Chondrocyte (in vitro differentiated cells): ENCODE measurements at regions not wholly inside any gene's neighbourhood (a gene's known extent, or its start where the extent isn't known, plus 50 kb on each side); places are given as distances from the start of the nearest gene placed in this dataset.

Experiments used
- DNase-seq: peaks from one replicate; pipeline ENCODE4 v3.0.0; 2021; ENCODE audit warnings: mixed read lengths, low spot score
- H3K27ac Mint-ChIP-seq: one replicate; pipeline ENCODE4 v1.8.0; 2021; ENCODE audit warnings: mild to moderate bottlenecking, moderate library complexity, mixed read lengths; ENCODE audit not compliant: unreplicated experiment
- H3K27me3 Mint-ChIP-seq: 2 replicates; pipeline ENCODE4 v1.8.0; 2021; ENCODE audit warnings: low read depth, mixed read lengths
- H3K36me3 Mint-ChIP-seq: 2 replicates; pipeline ENCODE4 v1.8.0; 2021; ENCODE audit warnings: low read depth, mixed read lengths
- H3K4me1 Mint-ChIP-seq: 2 replicates; pipeline ENCODE4 v1.8.0; 2021; ENCODE audit warnings: low read depth, mild to moderate bottlenecking, mixed read lengths
- H3K4me3 Mint-ChIP-seq: one replicate; pipeline ENCODE4 v1.8.0; 2021; ENCODE audit warnings: mild to moderate bottlenecking, moderate library complexity, mixed read lengths; ENCODE audit not compliant: unreplicated experiment
- H3K9me3 Mint-ChIP-seq: 2 replicates; pipeline ENCODE4 v1.8.0; 2021; ENCODE audit warnings: low read depth, mixed read lengths
- CTCF ChIP-seq: fragments of 200-600 bp; sonication (generic); IDR thresholded peaks from 2 replicates; pipeline ENCODE4 v1.5.0; 2021; ENCODE audit warnings: antibody characterized with exemption, mild to moderate bottlenecking, moderate library complexity

- no peak for DNase-seq
- H3K27ac Mint-ChIP-seq, result no peak overlapping the region
- no peaks in the 10 kb centered on the region for H3K27me3 Mint-ChIP-seq
- TF ChIP-seq CTCF, result no peak
- no peaks in the 10 kb centered on the region for H3K9me3 Mint-ChIP-seq
- H3K36me3 Mint-ChIP-seq, result no peaks in the 10 kb centered on the region
- H3K4me1 Mint-ChIP-seq, result peaks cover 12% of the 10 kb centered on the region
- no peak overlapping the region for H3K4me3 Mint-ChIP-seq
These were observed 174.5 kb upstream of the PPP2R2D start for GRCh38 chr10:131726076-131726880.

DNA sequence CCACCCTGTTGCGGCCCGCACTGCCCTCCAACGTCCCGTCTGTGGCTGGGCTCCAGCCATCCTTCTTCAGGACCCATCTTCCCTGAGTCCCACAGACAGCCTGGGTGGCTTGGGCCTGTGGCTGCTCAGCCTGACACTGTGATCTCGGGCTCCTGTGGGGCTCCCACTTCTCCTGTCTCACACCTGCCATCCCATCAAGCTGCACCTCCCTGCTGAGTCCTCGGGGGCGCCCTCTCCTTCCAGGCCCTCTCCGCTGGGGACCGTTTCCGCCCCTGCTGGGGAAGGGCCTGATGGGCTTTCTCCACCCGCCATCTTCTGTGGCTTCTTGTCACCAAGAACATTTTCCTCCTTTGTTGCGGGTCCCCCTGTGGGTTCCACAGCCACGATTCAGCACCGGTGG lies 173.8 kb upstream of the PPP2R2D start:
- H3K4me3 Mint-ChIP-seq, result no peak overlapping the region
- no peak overlapping the region for H3K27ac Mint-ChIP-seq
- H3K9me3 Mint-ChIP-seq, result no peaks in the 10 kb centered on the region
- no peak for DNase-seq
- no peaks in the 10 kb centered on the region for H3K36me3 Mint-ChIP-seq
- H3K4me1 Mint-ChIP-seq, result peaks cover 12% of the 10 kb centered on the region
- no peak for TF ChIP-seq CTCF
- H3K27me3 Mint-ChIP-seq, result no peaks in the 10 kb centered on the region

DNA sequence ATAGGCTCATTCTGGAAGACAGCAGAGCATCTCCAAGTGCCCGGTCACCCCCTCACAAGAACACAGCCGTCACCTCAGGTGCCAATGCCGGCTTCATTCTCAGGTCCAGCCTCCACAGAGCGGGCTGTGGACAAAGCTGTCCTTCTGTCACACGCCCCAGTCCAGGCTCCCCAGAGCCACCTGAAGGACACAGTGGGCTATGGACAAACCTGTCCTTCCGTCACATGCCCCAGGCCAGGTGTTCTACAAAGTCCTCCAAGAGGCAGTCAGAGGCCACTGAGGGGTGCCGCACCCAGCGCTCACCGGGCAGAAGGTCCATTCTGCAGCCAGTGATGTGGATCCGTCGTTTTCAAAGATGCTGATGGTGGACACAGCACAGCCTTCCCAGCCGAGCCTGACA lies 173.2 kb upstream of the PPP2R2D start:
- H3K4me1 Mint-ChIP-seq, result peaks cover 12% of the 10 kb centered on the region
- no peak for TF ChIP-seq CTCF
- no peak overlapping the region for H3K4me3 Mint-ChIP-seq
- H3K9me3 Mint-ChIP-seq, result peaks cover 4% of the 10 kb centered on the region
- no peaks in the 10 kb centered on the region for H3K36me3 Mint-ChIP-seq
- H3K27ac Mint-ChIP-seq, result no peak overlapping the region
- DNase-seq, result no peak
- no peaks in the 10 kb centered on the region for H3K27me3 Mint-ChIP-seq

DNA sequence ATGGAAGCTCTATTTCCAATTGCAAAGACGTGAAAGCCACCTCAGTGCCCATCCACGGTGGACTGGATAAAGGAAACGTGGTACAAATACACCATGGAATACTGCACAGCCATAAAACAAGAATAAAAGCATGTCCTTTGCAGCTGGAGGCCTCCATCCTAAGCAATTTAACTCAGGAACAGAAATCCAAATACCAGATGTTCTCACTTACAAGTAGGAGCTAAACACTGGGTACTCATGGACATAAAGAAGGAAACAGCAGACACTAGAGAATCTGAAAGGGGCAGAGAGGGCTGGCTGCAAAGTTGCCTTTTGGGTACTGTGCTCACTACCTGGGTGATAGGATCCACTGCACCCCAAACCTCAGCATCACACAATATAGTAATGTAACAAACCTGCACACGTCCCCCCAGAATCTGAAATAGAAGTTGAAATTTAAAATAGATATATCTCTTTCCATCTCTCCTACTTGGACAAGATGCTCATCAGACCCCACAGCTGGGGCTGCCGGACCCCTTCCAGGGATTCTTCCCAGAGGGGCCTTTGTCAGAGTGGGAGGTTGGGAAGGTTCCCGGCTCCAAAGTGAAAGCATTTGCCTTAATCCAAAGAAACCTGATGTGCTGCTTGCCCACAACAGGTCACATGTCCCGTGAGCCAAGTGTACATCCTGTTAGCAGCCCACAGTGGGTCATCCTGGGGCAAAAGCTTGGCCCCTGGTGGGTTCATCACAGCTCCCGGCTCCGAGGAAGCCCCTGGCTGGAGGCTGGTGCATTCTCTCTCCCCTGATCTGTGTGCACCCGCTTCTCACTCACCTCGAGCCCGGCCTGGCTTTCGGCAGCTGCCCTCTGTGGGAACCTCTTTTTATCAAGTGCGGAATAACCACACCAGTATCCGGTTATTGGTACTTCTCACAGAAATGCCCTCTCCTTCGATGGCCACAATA lies 172.3 kb upstream of the PPP2R2D start:
- Mint-ChIP-seq H3K4me3 (no peak overlapping the region), H3K27ac (no peak overlapping the region)

More for the DNA sequence above, 172.3 kb upstream of the PPP2R2D start:
- peaks cover 12% of the 10 kb centered on the region for H3K4me1 Mint-ChIP-seq
- no peak for DNase-seq
- no peaks in the 10 kb centered on the region for H3K27me3 Mint-ChIP-seq
- TF ChIP-seq CTCF, result no peak
- H3K9me3 Mint-ChIP-seq, result peaks cover 6% of the 10 kb centered on the region
- H3K36me3 Mint-ChIP-seq, result no peaks in the 10 kb centered on the region
